A549 (cell line): ENCODE measurements at regions not wholly inside any gene's neighbourhood (a gene's known extent, or its start where the extent isn't known, plus 50 kb on each side); places are given as distances from the start of the nearest gene placed in this dataset.

Source experiments
- ATAC-seq, 2 experiments: fragments of 200-7000 bp in 1 of 2; fragments of >200 bp in 1 of 2; cut with Nextera tagmentation in 1 of 2; cut with Tn5 transposase in 1 of 2; 3 replicates each; pipeline versions ENCODE4 v1.8.0 to v1.9.1; 2018 to 2020; ENCODE audit warnings: mild to moderate bottlenecking in 1 of 2, moderate library complexity in 1 of 2
- CTCF ChIA-PET: fragments of 300-600 bp; sonication (Branson Sonifier 250); formaldehyde crosslinking; extraction: SDS; loops from one replicate; lab custom pipeline; 2021; ENCODE audit warnings: antibody characterized with exemption, inconsistent platforms; lab: Yijun Ruan, JAX
- POLR2A ChIA-PET: fragments of 350-600 bp; formaldehyde crosslinking; extraction: SDS; loops from one replicate; lab custom pipeline; 2021; ENCODE audit warnings: antibody characterized with exemption, inconsistent platforms; lab: Yijun Ruan, JAX
- DNase-seq, 2 experiments: peaks; one replicate each; pipeline versions ENCODE4 v3.0.0 to v3.0.0-alpha.2; 2011 to 2016; ENCODE audit warnings: low read depth in 1 of 2, low spot score in 1 of 2
- FAIRE-seq: peaks from 2 replicates; lab custom pipeline; 2011; peaks lifted over from hg19 to GRCh38; lab: Jason Lieb, UNC
- H3K27ac ChIP-seq, 2 experiments: fragments of >200 bp; sonication (Bioruptor Twin); formaldehyde crosslinking; 3 replicates each; pipeline ENCODE4 v1.5.1; 2016 to 2017
- H3K4me1 ChIP-seq: fragments of >200 bp; sonication (Bioruptor Twin); formaldehyde crosslinking; 3 replicates; pipeline ENCODE4 v1.6.1; 2016
- H3K4me2 ChIP-seq: fragments of >200 bp; sonication (Bioruptor Twin); formaldehyde crosslinking; 3 replicates; pipeline ENCODE4 v1.6.1; 2016
- H3K4me3 ChIP-seq: fragments of >200 bp; sonication (Bioruptor Twin); formaldehyde crosslinking; 3 replicates; pipeline ENCODE4 v1.5.1; 2016
- H3K9me3 ChIP-seq: fragments of >200 bp; sonication (Bioruptor Twin); formaldehyde crosslinking; 3 replicates; pipeline ENCODE4 v1.6.1; 2016
- ATOH8 ChIP-seq: fragments of 250-450 bp; sonication (Bioruptor Pico); IDR thresholded peaks from 2 replicates; pipeline ENCODE4 v1.5.0; 2020; ENCODE audit warnings: low read depth, mild to moderate bottlenecking, moderate library complexity
- CBX2 ChIP-seq: fragments of 200-600 bp; sonication (generic); IDR thresholded peaks from 2 replicates; pipeline ENCODE4 v1.6.1; 2016; ENCODE audit warnings: low read depth, mild to moderate bottlenecking, borderline replicate concordance
- CBX8 ChIP-seq: fragments of 200-600 bp; sonication (generic); IDR thresholded peaks from 2 replicates; pipeline ENCODE4 v1.6.1; 2016
- CTCF ChIP-seq: fragments of >200 bp; sonication (Bioruptor Twin); formaldehyde crosslinking; IDR thresholded peaks from 3 replicates; pipeline ENCODE4 v1.5.1; 2016
- EHF ChIP-seq: fragments of 250-450 bp; sonication (Bioruptor Pico); IDR thresholded peaks from 2 replicates; pipeline ENCODE4 v1.5.0; 2020; ENCODE audit warnings: mild to moderate bottlenecking
- EHMT2 ChIP-seq: fragments of 200-600 bp; sonication (generic); IDR thresholded peaks from 2 replicates; pipeline ENCODE4 v1.6.1; 2016; ENCODE audit warnings: antibody characterized with exemption, low read depth, mild to moderate bottlenecking, moderate library complexity
- EP300 ChIP-seq, 2 experiments: fragments of >200 bp; sonication (Bioruptor Twin); formaldehyde crosslinking; IDR thresholded peaks; 2 replicates in 1 of 2; 3 replicates in 1 of 2; pipeline ENCODE4 v1.6.1; 2016 to 2017
- FOSL2 ChIP-seq, 2 experiments: fragments of 450-650 bp in 1 of 2; fragments of >200 bp in 1 of 2; sonication (Bioruptor Twin) in 1 of 2; formaldehyde crosslinking; IDR thresholded peaks; 2 replicates each; pipeline versions ENCODE4 v1.5.0 to v1.6.1; 2016 to 2020; ENCODE audit warnings: mild to moderate bottlenecking in 1 of 2, moderate library complexity in 1 of 2
- GATA3 ChIP-seq: IDR thresholded peaks from 2 replicates; pipeline ENCODE4 v1.6.1; 2012; ENCODE audit warnings: borderline replicate concordance
- HDAC2 ChIP-seq: fragments of 200-600 bp; sonication (generic); IDR thresholded peaks from 2 replicates; pipeline ENCODE4 v1.6.1; 2016
- HES2 ChIP-seq: fragments of >200 bp; sonication (Bioruptor Twin); formaldehyde crosslinking; IDR thresholded peaks from 2 replicates; pipeline ENCODE4 v1.6.1; 2016
- HOXB13 ChIP-seq: fragments of 250-450 bp; sonication (Bioruptor Pico); IDR thresholded peaks from 2 replicates; pipeline ENCODE4 v1.5.0; 2020; ENCODE audit warnings: low read depth, mild to moderate bottlenecking, moderate library complexity
- JUN ChIP-seq, 2 experiments: fragments of >200 bp; sonication (Bioruptor Twin); formaldehyde crosslinking; IDR thresholded peaks; 2 replicates in 1 of 2; 3 replicates in 1 of 2; pipeline ENCODE4 v1.6.1; 2016 to 2017
- JUNB ChIP-seq: fragments of >200 bp; sonication (Bioruptor Twin); formaldehyde crosslinking; IDR thresholded peaks from 2 replicates; pipeline ENCODE4 v1.6.1; 2016
- KDM5A ChIP-seq: fragments of 200-600 bp; sonication (generic); IDR thresholded peaks from 2 replicates; pipeline ENCODE4 v1.6.1; 2016; ENCODE audit warnings: antibody characterized with exemption, mild to moderate bottlenecking
- MAFK ChIP-seq: fragments of 450-650 bp; IDR thresholded peaks from 2 replicates; pipeline ENCODE4 v1.6.1; 2014; ENCODE audit not compliant: partially characterized antibody
- MAX ChIP-seq: IDR thresholded peaks from 2 replicates; pipeline ENCODE4 v1.6.1; 2012
- NFE2L2 ChIP-seq: fragments of 150-350 bp; conservative IDR thresholded peaks from 2 replicates; pipeline ENCODE4 v1.6.1; 2014; ENCODE audit warnings: low read length
- NPAS2 ChIP-seq: fragments of 250-450 bp; sonication (Bioruptor Pico); IDR thresholded peaks from 2 replicates; pipeline ENCODE4 v1.8.0; 2022; ENCODE audit warnings: mild to moderate bottlenecking, moderate library complexity, borderline replicate concordance
- POLR2A ChIP-seq: IDR thresholded peaks from 2 replicates; pipeline ENCODE4 v1.6.1; 2012; ENCODE audit warnings: mild to moderate bottlenecking, low read length
- RNF2 ChIP-seq: fragments of 200-600 bp; sonication (generic); IDR thresholded peaks from 2 replicates; pipeline ENCODE4 v1.6.1; 2016; ENCODE audit warnings: low read depth, mild to moderate bottlenecking, antibody characterized with exemption, moderate library complexity, borderline replicate concordance
- SMC3 ChIP-seq: fragments of >200 bp; sonication (Bioruptor Twin); formaldehyde crosslinking; IDR thresholded peaks from 3 replicates; pipeline ENCODE4 v1.6.1; 2018; ENCODE audit warnings: inconsistent platforms
- SREBF2 ChIP-seq: fragments of 450-650 bp; IDR thresholded peaks from 2 replicates; pipeline ENCODE4 v1.6.1; 2014; ENCODE audit warnings: mild to moderate bottlenecking, moderate library complexity
- TFCP2L1 ChIP-seq: fragments of 250-450 bp; sonication (Bioruptor Pico); IDR thresholded peaks from 2 replicates; pipeline ENCODE4 v1.5.0; 2021; ENCODE audit warnings: mild to moderate bottlenecking
- TP53 ChIP-seq: fragments of 250-450 bp; sonication (Bioruptor Pico); IDR thresholded peaks from 2 replicates; pipeline ENCODE4 v1.5.0; 2021; ENCODE audit warnings: mild to moderate bottlenecking, moderate library complexity
- USF2 ChIP-seq: fragments of 450-650 bp; IDR thresholded peaks from 2 replicates; pipeline ENCODE4 v1.6.1; 2014; ENCODE audit warnings: antibody characterized with exemption
- ZC3H11A ChIP-seq: fragments of 450-650 bp; IDR thresholded peaks from 2 replicates; pipeline ENCODE4 v1.6.1; 2014; ENCODE audit warnings: antibody characterized with exemption, mild to moderate bottlenecking
- ZSCAN20 ChIP-seq: fragments of 250-450 bp; sonication (Bioruptor Pico); IDR thresholded peaks from 2 replicates; pipeline ENCODE4 v1.8.0; 2022; ENCODE audit warnings: mild to moderate bottlenecking, moderate library complexity
- WGBS: methylation state at CpG from one replicate; pipeline ENCODE4 v1.1.6; 2017; ENCODE audit errors: missing lambda C conversion rate; 5-methylcytosine and 5-hydroxymethylcytosine counted together

GRCh38 chr16:26901983-26902382 is 164.7 kb upstream of the C16orf82 start:
- no peak for ATAC-seq
- Histone ChIP-seq H3K4me2 (no peak overlapping the region), H3K9me3 (no peaks in the 10 kb centered on the region), H3K27ac (no peak overlapping the region), H3K4me3 (no peak overlapping the region), H3K4me1 (no peaks in the 10 kb centered on the region)
- ChIA-PET CTCF (no interaction called here), POLR2A (no interaction called here)
- TF ChIP-seq CBX8 (no peak), SREBF2 (no peak), ATOH8 (CRISPR knock-in tag) (no peak), NPAS2 (CRISPR knock-in tag) (no peak), FOSL2 (IDR thresholded peaks at IDR 0.05) (no peak), FOSL2 (CRISPR knock-in tag; IDR thresholded peaks at IDR 0.05) (no peak), GATA3 (no peak), EHMT2 (no peak), RNF2 (no peak), KDM5A (no peak), HES2 (no peak), CBX2 (no peak), POLR2A (no peak), EP300 (IDR thresholded peaks at IDR 0.05) (no peak), USF2 (no peak), MAX (no peak), NFE2L2 (no peak)
- no peak for DNase-seq
- FAIRE-seq, result no peak

- CTCF ChIA-PET, result no interaction called here
- no peak overlapping the region for H3K27ac ChIP-seq
- no peak for FAIRE-seq
Measured at GRCh38 chr16:26905336-26905735, 161.4 kb upstream of the C16orf82 start.

More at GRCh38 chr16:26905336-26905735, 161.4 kb upstream of the C16orf82 start:
- ATAC-seq (no peak), DNase-seq (no peak)
- H3K4me3 ChIP-seq, result no peak overlapping the region
- POLR2A ChIA-PET, result no interaction called here
- H3K4me1 ChIP-seq, result no peaks in the 10 kb centered on the region
- H3K9me3 ChIP-seq, result no peaks in the 10 kb centered on the region
- WGBS, result 0% methylated on average over 2 of the region's 2 CpGs
- TF ChIP-seq POLR2A (no peak), HES2 (no peak), JUNB (no peak), HDAC2 (no peak), ZSCAN20 (CRISPR knock-in tag) (no peak), CTCF (no peak), JUN (IDR thresholded peaks at IDR 0.05) (no peak), CBX2 (no peak), NFE2L2 (no peak), SMC3 (no peak), CBX8 (no peak), TFCP2L1 (CRISPR knock-in tag) (no peak), EHF (CRISPR knock-in tag) (no peak), MAFK (no peak), HOXB13 (no peak), ZC3H11A (no peak), TP53 (CRISPR knock-in tag) (no peak), EHMT2 (no peak), ATOH8 (CRISPR knock-in tag) (no peak)
- H3K4me2 ChIP-seq, result no peak overlapping the region
